GM06990 (cell line): ENCODE measurements at regions not wholly inside any gene's neighbourhood (a gene's known extent, or its start where the extent isn't known, plus 50 kb on each side); places are given as distances from the start of the nearest gene placed in this dataset.

Experiments used
- DNase-seq: peaks from one replicate; pipeline ENCODE4 v3.0.0-alpha.2; 2011; ENCODE audit not compliant: insufficient read length; ENCODE audit errors: extremely low read depth
- H3K27me3 ChIP-seq: replicated peaks from 2 replicates; pipeline ENCODE4 v1.6.0; 2011; ENCODE audit warnings: low read length; ENCODE audit not compliant: control insufficient read depth, insufficient read depth
- H3K36me3 ChIP-seq: 2 replicates; pipeline ENCODE4 v1.5.1; 2011; ENCODE audit warnings: low read length; ENCODE audit not compliant: control insufficient read depth, insufficient read depth
- H3K4me3 ChIP-seq: replicated peaks from 2 replicates; pipeline ENCODE4 v1.5.1; 2011; ENCODE audit warnings: low read depth, mild to moderate bottlenecking, control low read depth, low read length
- CTCF ChIP-seq: IDR thresholded peaks from 2 replicates; pipeline ENCODE4 v1.5.1; 2011; ENCODE audit warnings: low read length, control low read depth, mild to moderate bottlenecking, inconsistent platforms; ENCODE audit not compliant: insufficient read depth, poor library complexity, severe bottlenecking

- no peaks in the 10 kb centered on the region for H3K36me3 ChIP-seq
- no peak overlapping the region for H3K4me3 ChIP-seq
- H3K27me3 ChIP-seq, result no peaks in the 10 kb centered on the region; the same call in 1 of the 2 replicates
- DNase-seq, result no peak
- no peak for TF ChIP-seq CTCF
These were observed 146.6 kb downstream of the VAPA start for GRCh38 chr18:10060469-10060782.

GRCh38 chr18:10060841-10061240, 147.0 kb downstream of the VAPA start:
- DNase-seq, result no peak
- H3K27me3 ChIP-seq, result no peaks in the 10 kb centered on the region; the same call in 1 of the 2 replicates
- no peaks in the 10 kb centered on the region for H3K36me3 ChIP-seq
- no peak for TF ChIP-seq CTCF
- H3K4me3 ChIP-seq, result no peak overlapping the region

GRCh38 chr18:10061566-10062140, 147.8 kb downstream of the VAPA start:
- H3K36me3 ChIP-seq, result no peaks in the 10 kb centered on the region
- DNase-seq, result no peak
- no peaks in the 10 kb centered on the region; the same call in 1 of the 2 replicates for H3K27me3 ChIP-seq
- H3K4me3 ChIP-seq, result no peak overlapping the region
- TF ChIP-seq CTCF, result no peak

DNA sequence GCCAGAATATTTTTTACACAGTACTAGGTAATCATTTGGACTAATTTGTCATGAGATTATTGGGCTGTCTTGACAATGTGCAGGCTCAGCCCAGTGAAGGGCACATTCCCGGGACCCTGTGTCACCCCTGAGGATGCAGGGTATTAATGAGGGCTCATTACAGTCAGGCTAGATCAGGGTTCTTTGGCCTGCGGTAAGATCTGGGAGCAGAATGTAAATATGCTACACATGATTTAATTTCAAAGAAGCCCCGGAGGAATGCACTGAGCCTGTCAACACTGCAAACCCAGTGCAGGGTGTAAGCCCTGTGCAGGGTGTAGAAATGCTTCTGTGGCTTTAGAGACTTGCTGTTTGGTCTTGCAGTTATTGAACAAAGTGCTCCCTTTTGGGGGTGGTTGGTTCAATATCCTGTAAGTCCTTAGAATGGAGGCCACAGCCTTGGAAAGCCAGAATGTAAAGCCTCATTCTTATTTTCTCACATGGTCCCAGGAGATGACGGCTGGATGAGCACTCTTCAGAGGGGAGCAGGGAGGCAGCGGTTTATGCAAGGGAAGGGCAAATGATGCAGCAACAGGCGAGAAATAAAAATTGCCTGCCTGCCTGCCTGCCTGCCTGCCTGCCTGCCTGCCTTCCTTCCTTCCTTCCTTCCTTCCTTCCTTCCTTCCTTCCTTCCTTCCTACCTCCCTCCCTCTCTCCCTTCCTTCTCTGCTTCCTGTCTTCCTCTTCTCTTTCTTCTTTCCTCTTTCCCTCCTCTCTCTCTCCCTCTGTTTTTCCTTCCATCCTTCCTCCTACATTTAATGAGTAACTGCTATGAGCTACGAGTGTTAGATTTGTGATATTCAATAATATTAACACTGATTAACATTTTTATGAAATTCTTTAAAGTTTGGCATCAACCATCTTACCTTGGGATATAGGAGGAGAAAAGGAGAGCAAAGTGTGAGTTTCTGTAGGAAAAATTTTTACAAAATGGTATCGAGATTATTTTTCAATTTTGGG, 148.8 kb downstream of the VAPA start:
- Histone ChIP-seq H3K36me3 (no peaks in the 10 kb centered on the region), H3K4me3 (no peak overlapping the region), H3K27me3 (no peaks in the 10 kb centered on the region; the same call in 1 of the 2 replicates)
- no peak for DNase-seq
- no peak for TF ChIP-seq CTCF

GRCh38 chr18:10063489-10063888, 149.7 kb downstream of the VAPA start:
- Histone ChIP-seq H3K36me3 (no peaks in the 10 kb centered on the region), H3K27me3 (no peaks in the 10 kb centered on the region; the same call in 1 of the 2 replicates), H3K4me3 (no peak overlapping the region)
- no peak for DNase-seq
- no peak for TF ChIP-seq CTCF
